HG02678 (cell line): ENCODE measurements at regions not wholly inside any gene's neighbourhood (a gene's known extent, or its start where the extent isn't known, plus 50 kb on each side); places are given as distances from the start of the nearest gene placed in this dataset.

Experiments used
- ATAC-seq: cut with Tn5 transposase; IDR thresholded peaks from one replicate; pipeline ENCODE4 v1.9.1; 2021; ENCODE audit warnings: mild to moderate bottlenecking, moderate library complexity; ENCODE audit not compliant: unreplicated experiment

DNA sequence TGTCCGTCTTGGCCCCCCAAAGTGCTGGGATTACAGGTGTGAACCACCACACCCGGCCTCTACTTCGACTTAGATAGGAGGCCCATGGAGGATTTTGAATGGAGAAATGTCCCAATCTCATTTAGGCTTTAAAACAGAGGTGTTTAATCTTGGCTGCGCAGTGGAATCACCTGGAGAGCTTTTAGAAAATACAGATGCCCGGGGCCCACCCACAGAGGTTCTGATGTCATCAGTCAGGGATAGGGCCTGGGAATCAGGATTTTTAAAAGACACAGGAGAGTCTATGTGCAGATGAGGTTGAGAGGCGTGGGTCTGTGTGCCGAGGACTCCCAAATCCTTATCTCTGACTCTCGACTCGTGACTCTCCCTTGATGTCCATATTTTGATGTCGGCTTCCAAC is 124.0 kb upstream of the BOD1 start:
- no peak for ATAC-seq

DNA sequence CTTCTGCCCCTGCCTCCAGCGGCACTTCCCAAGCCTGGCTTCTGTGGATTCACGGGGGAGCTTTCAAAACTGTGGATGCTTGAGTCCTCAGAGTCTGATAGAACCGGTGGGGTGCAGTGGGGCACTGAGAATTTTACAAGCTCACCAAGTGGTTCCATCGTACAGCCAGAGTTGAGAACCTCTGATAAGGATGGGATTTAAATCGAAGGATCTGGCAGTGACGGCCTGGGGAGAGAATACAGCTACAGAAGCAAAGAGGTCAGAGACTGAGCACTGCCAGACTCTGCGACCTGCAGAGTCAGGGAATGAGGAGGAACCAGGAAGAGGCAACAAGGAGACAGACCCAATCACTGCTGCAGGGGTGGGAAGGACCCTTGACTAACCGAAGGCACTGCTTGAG is 124.6 kb upstream of the BOD1 start:
- no peak for ATAC-seq

DNA sequence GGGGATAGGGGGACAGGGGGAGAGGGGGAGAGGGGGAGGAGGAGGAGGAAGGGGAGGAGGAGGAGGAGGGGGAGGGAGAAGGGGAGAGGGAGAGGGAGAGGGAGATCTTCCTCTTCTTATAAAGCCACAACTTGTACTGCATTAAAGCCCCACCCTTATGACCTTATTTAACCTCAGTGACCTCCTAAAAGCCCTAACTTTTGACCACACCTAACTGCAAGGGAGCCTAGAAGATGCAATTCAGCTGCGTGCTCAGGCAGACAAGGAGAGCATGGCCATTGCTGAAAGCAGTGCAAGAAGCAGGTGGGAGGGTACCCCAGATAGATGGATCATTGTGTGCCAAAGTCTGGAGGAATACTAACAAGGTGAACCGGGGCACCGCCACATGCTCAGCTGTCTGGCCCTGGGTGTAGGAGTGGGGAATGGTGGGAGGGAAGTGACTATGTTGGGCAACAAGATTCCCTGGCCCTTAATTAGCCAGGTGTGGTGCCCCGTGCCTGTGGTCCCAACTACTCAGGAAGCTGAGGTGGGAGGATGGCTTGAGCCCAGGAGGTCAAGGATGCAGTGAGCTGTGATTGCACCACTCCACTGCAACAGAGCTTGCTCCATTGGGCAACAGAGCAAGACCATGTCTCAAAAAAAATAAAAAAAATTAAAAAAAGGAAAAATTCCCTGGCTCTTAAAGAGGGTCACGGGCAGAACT is 125.4 kb upstream of the BOD1 start:
- no peak for ATAC-seq

DNA sequence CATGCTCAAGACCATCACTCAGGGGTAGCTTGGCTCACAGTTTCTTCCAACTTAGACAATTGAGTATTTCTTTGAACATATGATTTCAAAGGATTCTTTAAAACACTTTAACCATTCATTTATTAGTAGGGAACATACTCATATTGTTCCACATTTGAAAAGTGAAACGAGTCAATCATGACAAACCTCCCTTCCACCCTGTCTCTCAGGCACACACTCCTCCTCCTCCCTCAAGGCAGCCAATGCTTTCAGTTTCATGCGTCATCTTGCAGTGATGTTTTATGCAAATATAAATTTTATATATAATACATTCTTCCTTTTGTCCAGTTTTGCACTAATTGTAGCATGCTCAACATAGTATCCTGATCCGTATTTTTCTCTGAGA is 126.0 kb upstream of the BOD1 start:
- peak; percentile 66 for ATAC-seq

DNA sequence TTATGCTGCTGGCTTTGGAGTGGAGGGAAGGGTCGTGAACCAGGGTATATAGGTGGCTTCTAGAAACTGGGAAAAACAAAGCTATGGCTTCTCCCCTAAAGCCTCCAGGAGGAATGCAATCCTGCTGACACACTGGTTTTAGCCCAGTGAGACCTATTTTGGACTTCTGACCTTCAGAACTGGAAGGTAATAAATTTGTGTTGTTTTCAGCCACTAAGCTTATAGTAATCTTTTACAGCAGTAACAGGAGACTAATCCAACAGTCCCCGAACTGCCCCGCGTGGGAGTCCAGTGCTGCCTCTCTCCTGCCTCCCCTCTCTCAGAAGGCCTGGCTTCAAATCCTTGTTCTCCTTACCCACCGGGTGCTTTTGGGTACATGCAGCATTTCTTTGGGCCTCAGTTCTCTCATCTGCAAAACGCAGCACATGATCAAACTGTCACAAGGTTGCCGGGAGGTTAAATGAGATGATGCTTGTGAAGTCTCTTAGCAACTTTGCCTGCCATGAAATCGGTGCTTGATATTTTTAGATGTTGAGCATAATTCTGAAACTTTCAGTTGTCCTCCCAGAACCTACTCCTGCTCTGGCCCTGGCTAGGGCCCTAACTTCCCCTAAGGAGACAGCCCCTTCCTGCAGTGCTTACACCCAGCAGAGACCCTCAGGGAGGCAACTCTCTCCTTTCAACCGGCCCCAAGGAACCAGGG is 127.3 kb upstream of the BOD1 start:
- ATAC-seq = peak; percentile 42

DNA sequence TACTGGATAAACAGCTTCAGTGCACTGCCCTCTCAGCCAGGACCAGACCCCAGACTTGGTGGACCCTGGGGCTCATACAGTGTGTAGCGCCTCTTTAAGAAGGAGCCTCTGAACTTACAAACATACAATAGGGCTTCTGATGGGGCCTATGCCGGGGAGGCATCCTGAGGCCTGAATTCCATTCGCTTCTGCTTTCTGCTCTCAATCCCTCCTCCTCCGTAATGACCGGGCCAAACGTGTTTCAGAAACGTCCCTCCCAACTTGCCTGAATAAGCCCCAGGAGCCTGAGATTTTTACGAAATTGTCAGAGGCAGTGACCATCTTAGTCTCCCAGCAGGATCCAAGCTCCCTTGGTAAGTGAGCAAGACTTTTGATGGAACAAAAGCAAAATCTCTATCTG is 128.1 kb upstream of the BOD1 start:
- no peak for ATAC-seq

DNA sequence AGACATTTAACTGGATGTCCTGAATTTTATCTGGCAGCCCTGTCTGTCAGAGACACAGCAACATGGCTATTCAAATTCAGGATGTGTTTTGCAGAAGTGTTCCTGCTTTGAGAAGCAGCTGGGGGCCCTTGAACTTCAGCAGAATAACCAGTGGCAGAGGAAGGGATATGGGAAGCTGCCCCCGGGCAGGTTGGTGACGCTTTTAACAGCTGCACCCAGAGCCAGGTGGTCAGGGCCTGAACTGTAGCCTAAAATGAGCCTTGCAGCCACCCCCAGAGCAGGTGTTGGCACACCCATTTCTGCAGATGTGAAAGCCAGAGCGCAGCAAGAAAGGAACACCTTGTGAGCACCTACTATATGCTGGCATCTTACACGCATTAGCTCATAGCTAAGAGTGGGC is 128.7 kb upstream of the BOD1 start:
- ATAC-seq = peak; percentile 62

DNA sequence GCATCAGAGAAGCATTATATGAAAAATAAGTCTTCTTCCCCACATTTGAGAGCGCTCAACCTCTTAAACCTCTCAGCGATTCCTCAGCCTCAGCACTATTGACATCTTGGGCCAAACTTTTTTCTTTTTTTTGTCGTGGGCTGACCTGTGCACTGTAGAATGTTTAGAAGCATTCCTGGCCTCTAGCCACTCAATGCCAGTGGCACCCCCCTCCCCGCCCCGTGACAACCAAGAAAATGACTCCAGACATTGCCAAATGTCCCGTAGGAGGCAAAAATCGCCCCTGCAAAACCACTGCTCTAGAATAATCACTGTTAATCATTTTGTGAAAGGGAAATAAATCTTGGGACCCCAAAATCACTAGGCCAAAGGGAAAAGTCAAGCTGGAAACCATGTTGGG is 129.1 kb upstream of the BOD1 start:
- ATAC-seq = no peak

DNA sequence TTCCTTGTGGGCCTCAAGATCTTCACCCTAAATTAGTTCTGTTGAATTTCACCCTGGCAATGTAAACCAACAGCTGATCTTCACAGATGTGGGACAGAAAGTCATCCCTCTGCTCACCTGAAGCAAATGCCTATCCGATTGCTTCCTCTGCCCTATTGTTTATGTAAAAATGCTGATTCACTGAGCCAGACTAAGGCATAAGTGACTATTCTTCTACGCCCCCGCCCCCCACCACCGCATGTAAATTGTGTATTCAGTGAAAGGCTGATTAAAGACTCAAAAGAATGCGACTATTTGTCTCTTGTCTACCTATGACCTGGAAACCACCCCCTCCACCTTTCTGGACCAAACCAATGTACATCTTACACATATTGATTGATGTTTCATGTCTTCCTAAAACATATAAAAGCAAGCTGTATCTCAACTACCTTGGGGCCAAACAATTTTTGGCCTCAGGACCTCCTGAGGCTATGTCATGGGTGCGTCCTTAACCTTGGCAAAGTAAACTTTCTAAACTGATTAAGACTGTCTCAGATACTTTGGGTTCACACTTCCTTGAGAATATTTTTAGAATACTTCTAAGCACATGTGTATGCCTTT is 129.7 kb upstream of the BOD1 start:
- no peak for ATAC-seq

DNA sequence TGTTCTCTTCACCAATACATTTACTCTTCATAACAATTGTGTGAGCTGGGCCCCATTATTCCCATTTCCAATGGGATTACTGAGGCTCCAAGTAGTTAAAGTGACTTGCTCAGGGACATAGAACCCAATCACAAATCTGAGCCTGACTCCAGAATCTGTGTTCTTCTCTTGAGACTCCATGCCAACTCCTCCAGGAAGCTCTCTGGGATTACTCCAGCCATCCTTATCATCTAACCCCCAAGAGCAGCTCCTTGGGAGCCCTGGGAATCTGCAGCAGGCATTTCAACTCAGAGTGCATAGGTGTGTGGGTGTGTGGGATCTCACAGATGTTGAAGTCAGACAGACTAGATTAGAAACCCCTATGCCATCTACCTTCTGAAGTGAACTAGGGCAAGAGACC is 131.4 kb upstream of the BOD1 start:
- no peak for ATAC-seq

DNA sequence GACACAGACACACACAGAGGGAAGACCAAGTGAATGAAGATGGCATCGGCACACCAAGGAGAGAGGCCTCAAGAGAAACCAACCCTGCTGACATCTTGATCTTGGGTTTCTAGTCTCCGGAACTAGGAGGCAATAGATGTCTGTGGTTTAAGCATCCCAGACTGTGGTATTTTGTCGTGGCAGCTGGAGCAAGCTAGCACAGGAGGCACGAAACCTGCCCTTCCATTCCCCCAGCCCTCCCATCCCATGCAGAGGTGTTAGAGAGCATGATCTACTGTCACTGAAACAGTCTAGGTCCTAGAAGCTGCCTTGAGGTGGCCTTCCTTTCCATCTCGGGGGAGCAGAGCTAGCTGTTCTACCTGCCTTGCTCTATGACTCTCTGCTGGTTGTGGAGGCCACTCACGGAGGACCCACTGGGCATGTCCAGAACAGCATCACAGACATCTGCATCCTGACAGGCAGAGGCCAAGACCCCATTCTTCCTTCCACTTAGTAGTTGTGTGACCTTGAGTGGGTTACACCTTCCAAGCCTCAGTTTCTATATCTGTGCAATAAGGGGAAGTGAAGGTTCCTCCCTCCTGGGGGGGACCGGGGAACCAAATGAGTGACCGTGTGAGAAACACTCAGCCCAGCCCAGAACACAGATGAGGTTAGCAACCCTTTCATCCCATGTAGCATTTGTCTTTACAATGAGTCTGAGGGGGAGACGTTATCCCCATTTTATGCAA is 134.3 kb upstream of the BOD1 start:
- ATAC-seq = no peak

DNA sequence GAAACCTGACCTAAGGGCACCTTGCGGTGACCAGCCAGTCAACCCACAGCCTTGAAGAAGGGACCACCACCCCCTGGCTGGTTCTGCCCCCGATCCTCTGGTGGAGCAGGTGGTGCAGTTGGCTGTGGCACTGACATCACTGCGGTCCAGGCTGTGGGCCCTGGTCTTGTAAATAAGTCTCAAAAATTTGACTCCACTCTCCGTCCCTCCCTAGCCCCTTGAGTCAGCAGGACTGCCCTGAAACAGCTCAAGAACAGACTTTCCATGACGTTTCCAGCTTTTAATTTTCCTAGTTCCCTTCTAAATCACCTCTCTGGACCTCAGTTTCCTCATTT is 134.8 kb upstream of the BOD1 start:
- no peak for ATAC-seq

DNA sequence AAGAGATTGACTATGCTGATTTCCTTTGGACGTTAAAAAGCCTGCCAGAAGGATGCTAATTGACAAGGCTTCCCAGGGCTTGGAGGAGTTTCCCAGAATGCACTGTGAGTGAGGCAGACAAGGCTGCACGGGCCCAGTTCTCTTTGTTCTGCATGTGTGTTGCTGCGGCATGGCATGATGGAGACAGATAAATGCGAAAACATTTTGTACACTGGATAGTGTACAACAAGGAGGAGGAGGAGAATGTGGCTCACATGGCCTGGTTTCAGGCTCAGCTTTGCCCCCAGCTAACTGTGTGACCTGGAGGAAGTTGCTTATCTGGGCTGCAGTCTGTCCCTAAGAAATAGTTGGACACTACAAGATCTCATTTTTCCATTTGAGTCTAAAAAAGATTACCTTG is 135.5 kb upstream of the CPEB4 start:
- ATAC-seq = no peak

DNA sequence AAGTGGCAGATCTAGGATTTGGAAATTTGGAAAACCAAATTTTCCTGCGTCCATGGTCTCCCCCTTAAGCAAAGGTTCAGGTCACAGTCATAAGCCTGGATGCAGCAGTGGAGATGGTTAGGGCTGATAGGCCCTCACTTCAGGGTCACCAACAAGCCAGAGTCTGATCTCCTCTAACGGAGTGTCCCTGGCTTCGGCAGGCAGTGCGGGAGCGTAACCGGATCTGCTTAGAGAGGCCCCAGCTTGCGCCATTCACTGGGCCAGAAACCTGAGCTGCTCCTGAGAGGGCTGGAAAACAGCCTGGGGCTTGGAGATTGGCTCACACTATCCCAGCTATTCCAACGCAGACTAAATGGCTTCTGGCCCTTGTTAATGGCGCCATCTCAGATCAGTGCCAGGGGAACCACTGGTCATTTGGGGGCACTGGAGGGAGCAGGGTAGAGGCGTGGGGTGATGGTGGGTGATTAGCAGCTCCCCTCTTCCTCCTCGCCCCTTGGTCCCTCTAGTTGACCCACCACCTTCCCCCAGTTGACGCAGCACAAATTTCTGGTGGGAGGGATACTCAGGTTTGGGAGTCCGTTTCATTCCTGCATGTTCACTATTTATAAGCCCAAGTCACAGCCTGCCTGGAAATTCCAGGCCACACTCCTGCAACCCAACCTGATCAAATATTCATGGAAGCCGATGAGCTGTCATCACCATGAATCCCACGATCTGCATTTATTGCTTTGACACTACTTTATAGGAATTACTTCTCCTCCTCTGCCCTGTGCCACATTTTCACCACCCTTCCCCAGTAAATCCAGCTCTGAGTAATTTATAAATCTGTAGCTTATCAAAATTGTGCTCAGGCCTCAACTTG is 134.6 kb upstream of the CPEB4 start:
- ATAC-seq = no peak

DNA sequence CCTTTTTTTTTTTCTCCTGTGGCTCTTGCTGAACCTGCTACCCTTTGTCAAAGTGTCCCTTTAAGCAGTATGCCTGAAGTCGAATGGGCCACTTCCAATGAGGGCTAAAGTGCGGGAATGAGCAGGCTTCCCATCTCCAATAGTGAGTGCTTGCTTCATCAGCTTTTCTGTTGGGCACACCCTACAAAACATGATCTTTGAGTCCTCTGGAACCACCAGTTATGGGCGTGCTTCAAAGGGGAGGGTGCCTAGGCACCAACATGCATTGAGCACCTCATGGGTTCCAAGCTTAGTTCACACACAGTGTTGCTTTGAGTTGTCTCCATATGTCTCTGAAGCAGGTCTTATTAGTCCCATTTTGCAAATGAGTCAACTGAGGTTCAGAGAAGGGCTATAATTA is 132.8 kb upstream of the CPEB4 start:
- ATAC-seq = no peak

DNA sequence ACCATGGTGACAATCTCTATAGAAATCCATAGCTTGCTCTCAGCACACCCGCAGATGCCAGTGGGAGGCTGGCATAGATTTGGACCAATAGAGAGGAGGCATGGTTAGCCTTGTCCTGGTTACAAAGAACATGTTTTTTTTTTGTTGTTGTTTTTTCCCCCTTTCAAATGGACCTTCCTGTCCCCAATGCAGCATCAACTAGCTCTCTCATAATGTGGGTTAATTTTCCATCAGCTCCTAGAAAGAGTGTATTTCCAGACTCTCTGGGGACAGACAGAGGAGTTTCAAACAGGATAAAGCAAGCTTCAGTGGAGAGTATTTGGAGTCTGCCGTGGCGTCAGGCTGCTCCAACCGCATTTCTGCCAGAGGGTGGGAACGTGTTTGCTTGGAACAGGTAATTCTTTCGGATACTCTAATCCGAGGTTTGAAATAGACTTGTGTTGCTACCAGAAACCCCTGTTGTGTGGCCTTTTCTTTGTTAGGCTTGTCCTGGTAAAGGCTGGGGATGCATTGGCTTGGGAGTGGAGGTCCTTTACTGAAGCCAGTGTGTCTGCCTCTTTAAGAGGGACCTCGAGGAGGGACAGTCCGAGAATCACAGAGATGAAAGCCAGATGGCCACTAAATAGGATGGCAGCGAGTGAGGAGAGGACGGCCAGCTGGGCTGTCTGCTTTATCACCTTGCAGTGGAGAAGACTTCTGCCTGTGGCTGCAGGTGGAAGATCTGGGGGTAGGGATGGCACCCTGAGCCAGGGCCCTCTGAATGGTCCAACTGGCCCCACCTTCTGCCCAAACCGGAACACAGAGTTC is 130.5 kb upstream of the CPEB4 start:
- ATAC-seq = no peak

DNA sequence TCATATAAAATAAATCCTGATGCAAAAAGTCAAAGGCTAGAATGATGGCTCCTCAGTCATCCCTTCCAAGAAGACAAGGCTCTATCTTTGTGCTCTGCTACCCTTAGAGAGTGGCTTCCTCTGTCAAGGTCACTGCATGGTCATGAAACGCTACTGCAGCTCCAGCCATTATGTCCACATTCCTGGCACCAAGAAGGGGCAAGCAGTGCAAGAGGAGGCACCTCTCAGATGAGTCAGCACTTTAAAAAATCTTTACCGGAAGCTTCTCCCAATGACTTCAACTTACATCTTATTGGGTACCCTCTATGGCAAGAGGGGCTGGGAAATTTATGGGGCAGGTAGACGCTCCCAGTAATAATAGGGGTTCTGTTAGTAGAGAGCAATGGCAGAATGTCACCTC is 129.5 kb upstream of the CPEB4 start:
- no peak for ATAC-seq

DNA sequence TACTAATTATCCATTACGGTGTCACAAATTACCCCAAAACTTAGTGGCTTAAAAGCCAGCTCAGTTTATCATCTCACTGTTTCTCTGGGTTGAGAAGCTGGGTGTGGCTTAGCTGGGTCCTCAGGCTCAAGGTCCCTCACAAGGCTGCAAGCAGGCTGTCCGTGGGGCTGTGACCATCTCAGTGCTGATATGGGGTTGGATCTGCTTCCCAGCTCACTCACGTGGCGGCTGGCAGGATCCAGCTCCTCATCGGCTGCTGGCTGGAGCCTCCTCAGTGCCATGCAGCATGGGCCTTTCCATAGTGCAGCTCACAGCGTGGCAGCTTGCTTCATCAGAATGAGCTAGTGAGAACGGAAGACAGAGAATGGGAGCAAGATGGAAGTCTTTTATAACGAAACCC is 128.5 kb upstream of the CPEB4 start:
- ATAC-seq = no peak

DNA sequence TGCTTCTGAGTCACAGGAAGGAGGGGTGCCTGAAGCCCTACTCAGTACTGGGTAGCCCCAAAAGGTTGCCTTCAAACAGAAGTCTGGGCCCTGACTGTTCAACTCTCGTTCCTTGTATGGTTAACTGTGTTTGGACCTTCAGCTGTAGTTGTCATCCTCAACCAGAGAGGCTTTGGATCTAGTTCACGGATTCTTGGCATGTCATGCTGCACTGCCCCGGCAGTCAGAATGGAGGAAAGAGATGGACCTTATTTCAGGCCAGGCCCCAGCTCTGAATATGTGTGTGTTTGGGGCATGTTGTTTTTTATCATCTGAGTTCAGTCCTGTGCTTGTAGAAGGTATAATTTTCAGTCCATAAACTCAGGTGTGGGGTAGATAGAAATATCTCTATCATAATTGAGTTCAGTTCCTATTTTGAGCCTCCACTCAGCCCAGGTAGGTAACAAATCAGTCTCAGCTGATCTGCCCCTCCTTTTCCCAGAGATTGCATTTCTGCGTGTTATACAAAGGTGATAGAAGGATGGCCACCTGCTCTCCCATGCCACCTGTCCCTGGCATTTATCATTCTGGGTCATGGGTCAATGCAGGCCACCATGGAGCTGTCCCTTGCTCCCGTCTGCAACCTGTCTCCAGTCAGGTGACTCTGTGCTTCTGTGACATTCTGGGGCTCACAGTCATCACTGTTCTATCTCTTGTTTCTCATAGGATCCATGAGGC is 127.5 kb upstream of the CPEB4 start:
- no peak for ATAC-seq

DNA sequence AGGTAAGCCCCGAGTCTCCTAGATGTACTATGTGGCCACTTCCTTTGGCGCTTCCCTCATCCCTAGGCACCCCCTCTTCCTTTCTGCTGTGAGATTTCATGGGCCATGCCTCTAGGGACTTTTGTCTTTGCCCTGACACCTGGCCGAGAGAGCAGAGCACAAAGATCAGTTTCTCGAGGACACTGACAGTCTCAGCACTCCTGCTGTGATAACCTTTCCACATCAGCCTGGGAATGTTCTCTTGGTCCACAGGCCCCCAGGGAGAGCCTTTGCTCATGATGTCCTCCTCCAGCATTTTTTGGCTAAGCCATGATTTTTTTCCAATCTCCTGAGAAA is 127.0 kb upstream of the CPEB4 start:
- no peak for ATAC-seq
